ENCODE measurements at regions not wholly inside any gene's neighbourhood (a gene's known extent, or its start where the extent isn't known, plus 50 kb on each side); places are given as distances from the start of the nearest gene placed in this dataset.

GRCh38 chr9:87831159-87831558 lies 51.5 kb upstream of the SPATA31E1 start:
- TF ChIP-seq, protein P1, sequence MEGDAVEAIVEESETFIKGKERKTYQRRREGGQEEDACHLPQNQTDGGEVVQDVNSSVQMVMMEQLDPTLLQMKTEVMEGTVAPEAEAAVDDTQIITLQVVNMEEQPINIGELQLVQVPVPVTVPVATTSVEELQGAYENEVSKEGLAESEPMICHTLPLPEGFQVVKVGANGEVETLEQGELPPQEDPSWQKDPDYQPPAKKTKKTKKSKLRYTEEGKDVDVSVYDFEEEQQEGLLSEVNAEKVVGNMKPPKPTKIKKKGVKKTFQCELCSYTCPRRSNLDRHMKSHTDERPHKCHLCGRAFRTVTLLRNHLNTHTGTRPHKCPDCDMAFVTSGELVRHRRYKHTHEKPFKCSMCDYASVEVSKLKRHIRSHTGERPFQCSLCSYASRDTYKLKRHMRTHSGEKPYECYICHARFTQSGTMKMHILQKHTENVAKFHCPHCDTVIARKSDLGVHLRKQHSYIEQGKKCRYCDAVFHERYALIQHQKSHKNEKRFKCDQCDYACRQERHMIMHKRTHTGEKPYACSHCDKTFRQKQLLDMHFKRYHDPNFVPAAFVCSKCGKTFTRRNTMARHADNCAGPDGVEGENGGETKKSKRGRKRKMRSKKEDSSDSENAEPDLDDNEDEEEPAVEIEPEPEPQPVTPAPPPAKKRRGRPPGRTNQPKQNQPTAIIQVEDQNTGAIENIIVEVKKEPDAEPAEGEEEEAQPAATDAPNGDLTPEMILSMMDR (conservative IDR thresholded peaks at IDR 0.05): no peak
- TF ChIP-seq ZFX (IDR thresholded peaks at IDR 0.05): no peak
- H3K27ac ChIP-seq: no peak overlapping the region

Data from C4-2B (cell line).